Islet precursor cell (in vitro differentiated cells): ENCODE measurements at regions not wholly inside any gene's neighbourhood (a gene's known extent, or its start where the extent isn't known, plus 50 kb on each side); places are given as distances from the start of the nearest gene placed in this dataset.
"Not testable (repeated sequence)": the region's sequence is repeated elsewhere in the genome, so short reads cannot be mapped to it uniquely, and the experiment has no call there.

Source experiments
- DNase-seq: peaks from one replicate; pipeline ENCODE4 v3.0.0-alpha.2; 2018

DNA sequence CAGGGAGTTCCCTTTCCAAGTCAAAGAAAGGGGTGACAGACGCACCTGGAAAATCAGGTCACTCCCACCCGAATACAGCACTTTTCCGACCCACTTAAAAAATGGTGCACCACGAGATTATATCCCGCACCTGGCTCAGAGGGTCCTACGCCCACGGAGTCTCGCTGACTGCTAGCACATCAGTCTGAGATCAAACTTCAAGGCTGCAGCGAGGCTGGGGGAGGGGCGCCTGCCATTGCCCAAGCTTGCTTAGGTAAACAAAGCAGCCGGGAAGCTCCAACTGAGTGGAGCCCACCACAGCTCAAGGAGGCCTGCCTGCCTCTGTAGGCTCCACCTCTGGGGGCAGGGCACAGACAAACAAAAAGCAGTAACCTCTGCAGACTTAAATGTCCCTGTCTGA, 277.8 kb upstream of the ARHGAP42 start:
- DNase-seq = not testable (repeated sequence)

DNA sequence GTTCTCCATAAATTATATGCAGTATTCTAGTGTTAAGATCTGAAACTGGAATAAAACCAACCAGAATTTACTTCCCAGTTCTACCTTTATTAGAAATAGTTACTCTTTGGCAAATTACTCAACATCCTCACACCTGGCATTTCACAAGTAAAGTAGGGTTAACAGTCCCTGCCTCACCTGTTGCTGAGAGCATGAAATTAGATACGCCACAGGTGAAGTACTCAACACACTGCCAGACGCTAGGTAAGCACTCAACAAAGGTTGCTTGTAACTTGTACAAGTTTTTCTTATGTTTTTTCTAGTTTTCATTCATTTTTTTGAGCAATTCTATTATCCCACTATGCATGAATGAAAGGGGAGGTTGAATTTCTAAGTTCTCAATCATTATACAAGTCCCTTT, 267.6 kb upstream of the ARHGAP42 start:
- DNase-seq = no peak

GRCh38 chr11:100434821-100435641, 252.1 kb upstream of the ARHGAP42 start:
- DNase-seq = no peak

- DNase-seq = no peak
Observed at GRCh38 chr11:100438376-100438775, 248.7 kb upstream of the ARHGAP42 start.

DNA sequence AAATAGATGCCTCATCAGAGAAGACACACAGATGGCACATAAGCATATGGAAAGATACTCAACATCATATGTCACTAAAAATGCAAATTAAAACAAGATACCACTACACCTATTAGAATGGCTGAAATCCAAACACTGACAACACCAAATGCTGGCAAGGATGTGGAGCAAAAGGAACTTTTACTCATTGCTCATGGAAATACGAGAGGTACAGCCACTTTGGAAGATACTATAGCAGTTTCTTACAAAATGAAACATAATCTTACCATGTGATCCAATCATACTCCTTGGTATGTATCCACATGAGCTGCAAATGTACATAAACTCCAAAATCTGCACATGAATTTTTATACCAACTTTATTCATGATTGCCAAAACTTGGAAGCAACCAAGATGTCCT, 246.0 kb upstream of the ARHGAP42 start:
- no peak for DNase-seq

GRCh38 chr11:100442017-100442416, 245.1 kb upstream of the ARHGAP42 start:
- no peak for DNase-seq

- no peak for DNase-seq
Observed at GRCh38 chr11:100445231-100445735, 241.8 kb upstream of the ARHGAP42 start.

DNA sequence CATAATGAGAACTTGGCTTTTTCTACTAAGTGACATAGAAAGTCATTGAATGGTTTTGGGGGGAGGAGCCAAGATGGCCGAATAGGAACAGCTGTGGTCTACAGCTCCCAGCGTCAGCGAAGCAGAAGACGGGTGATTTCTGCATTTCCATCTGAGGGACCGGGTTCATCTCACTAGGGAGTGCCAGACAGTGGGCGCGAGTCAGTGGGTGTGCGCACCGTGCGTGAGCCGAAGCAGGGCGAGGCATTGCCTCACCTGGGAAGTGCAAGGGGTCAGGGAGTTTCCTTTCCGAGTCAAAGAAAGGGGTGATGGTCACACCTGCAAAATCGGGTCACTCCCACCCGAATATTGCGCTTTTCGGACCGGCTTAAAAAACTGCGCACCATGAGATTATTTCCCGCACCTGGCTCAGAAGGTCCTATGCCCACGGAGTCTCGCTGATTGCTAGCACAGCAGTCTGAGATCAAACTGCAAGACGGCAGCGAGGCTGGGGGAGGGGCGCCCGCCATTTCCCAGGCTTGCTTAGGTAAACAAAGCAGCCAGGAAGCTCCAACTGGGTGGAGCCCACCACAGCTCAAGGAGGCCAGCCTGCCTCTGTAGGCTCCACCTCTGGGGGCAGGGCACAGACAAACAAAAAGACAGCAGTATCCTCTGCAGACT, 235.2 kb upstream of the ARHGAP42 start:
- DNase-seq = not testable (repeated sequence)

DNA sequence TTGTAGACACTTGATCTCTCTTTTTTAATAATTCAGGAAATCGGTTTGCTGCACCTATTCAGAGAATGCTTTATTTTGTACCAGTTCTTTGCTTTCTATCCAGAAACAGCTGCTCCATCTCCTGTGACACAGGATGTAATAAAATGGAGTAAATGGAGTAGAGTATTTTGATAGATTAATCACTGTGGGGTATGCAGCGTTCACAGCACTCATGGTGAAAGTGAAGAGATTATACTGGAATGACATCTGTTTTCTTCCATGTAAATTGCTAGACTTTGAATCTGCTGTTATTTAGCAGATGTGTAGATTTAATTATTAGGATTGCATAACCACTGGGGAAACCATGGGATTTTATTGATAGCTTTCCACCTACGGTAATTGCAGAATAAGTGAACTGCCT, 227.3 kb upstream of the ARHGAP42 start:
- DNase-seq = no peak

- DNase-seq = no peak
Observed at GRCh38 chr11:100460426-100460825, 226.7 kb upstream of the ARHGAP42 start.

DNA sequence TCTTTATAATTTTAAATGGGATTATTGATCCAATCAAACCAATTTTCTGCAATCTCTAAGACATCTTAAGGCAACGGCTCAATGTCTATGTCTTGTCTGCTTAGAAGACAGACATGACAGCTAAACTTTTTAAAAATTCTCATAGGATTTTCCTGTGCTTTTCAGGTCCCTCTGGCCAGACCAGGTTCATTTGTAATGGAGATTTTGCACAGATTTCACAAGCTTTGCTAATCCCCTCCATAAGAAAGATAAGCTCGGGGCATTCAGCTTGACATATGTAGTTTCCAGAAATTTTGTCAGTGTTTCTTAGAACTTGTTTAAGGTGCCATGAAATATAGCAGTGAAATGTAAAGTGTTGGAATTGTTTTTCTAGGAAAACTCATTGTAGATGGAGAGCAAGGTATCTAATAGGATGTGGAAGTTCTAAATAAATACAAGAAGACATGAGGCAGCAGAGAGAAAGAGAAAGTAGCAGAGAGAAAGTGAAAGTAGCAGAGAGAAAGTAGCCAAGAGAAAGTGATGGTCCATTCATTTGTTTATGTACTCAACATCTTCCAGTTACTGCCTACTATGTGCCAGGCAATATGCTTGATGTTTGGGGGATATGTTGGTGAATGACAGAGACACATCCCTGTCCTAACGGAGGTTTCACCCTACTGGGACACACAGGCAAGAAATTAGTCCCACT, 219.1 kb upstream of the ARHGAP42 start:
- no peak for DNase-seq

DNA sequence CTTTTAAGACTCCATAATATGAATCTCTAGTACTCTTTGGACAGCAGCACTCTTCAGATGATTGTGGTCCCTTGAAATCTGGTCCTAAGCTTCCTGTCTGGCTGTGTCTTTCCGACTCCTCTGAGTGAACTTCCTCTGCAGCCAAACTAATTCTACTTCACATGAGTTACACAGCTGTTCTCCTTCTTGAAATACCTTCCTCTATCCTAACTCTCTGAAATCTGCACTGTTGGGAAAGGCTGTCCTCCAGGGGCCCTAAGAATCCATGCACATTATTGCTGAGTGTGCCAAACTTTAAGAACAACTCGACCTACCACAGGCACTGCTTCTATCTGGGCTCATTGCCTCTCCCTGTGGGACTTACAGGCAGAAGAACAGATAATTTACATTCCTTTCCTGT, 217.3 kb upstream of the ARHGAP42 start:
- no peak for DNase-seq

DNA sequence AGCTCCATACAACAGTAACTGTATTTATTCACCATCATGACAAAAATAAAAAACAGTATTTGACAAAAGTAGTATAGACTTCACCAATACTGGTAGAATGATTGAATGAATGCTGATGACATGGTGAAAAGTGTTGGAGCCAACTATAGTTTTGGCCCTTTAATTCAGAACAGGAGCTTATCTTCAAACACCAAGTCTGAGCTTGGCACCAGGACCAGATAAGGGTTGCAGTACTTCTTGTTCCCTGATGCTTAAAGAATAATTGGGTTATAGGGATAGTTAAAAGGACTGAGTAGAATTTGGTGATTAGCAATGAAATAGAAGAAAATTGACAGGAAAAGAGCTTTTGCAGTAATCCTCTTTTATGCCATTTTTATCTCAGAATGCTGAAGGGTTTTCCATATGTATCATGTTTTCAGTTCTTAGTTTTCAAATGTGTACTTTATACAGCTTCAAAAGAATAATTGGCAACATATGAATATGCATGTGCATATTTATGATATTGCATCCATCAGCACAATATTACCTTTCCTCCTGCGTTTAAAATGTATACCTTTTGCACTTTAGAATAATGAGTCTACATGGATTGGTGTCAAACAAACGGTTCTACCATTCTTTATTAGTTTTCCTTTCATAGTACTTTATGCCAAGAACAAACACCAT, 214.2 kb upstream of the ARHGAP42 start:
- no peak for DNase-seq

GRCh38 chr11:100473390-100473740, 213.7 kb upstream of the ARHGAP42 start:
- no peak for DNase-seq

- DNase-seq = no peak
Observed at GRCh38 chr11:100484948-100485347, 202.1 kb upstream of the ARHGAP42 start.

DNA sequence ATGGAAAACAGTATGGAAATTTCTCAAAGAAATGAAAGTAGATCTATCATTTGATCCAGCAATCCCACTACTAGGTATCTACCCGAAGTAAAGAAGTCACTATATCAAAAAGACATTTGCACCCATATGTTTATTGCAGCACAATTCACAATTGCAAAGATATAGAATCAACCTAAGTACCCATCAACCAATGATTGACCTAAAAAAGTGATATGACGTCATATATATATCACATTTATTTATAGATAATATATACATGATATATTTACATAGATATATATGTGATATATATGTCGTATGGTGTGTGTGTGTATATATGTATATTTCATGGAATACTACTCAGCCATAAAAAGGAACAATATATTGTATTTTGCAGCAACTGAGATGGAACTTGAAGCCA, 188.3 kb upstream of the ARHGAP42 start:
- DNase-seq = no peak

DNA sequence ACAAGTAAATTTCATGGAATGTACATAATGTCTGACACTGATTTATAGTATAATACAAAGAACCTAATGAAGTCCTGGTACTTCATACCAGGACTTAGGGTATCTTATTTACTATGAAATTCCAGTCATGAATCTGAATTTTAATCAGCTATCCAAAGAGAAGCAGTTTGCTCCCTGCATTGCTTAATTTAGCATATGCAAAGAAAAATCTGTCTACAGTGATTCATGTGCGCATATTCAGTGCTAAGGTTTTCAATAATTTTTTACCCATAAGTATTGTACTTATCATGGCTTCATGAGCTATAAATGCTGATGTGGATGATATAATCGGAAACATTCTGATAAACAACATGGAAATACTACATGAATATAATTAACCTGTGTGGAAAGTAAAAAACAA, 185.6 kb upstream of the ARHGAP42 start:
- DNase-seq = no peak

DNA sequence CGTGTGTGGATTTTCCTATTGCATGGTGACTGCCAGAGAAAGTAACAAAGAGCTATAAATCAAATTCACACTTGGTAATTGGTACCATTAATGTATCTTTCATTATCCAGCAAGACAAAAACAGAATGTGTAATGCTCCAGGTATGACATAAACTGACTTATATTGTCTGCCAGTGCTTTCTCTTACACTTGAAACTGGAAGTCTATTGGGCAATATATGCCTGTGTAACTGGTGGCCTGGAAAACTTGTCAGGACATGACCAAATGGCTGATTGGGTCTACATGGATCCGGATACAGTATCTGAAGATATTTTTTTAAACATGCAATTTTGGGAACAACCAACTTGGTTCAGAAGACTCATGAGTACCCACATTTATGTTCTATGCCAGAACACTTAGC, 174.6 kb upstream of the ARHGAP42 start:
- no peak for DNase-seq

DNA sequence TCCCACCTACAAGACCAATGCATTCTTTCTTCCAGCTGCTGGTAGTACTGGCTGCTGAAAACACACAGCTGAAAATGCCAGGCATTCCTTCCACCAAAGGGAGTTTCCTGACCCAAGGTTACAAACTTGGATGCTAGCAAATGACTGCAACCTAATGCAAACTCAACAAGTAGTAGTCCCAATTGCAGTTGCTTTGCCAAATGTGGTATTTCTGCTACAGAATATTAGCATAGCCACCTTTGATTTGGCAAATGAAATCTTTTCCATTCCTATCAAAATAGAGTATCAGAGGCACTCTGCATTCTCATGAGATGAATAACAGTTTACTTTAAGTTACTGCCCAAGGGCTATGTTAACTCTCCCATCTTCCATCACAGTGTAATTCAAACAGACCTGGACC, 172.0 kb upstream of the ARHGAP42 start:
- peak; percentile 66 for DNase-seq

GRCh38 chr11:100525197-100525596, 161.9 kb upstream of the ARHGAP42 start:
- DNase-seq = no peak

DNA sequence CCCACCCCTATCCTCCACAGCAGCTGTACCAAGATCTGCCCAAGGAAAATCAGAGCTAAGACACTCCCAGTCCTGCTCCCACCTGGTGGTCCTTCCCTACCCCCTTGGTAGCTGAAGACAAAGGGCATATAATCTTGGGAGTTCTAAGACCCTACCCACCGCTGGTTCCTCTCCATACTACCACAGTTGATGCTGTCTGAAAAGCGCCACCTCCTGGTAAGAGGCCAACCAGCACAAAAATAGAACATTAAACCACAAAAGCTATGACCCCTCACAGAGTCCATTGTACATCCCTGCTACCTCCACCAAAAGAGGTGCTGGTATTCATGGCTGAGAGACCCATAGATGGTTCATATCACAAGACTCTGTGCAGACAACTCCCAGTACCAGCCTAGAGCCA, 161.5 kb upstream of the ARHGAP42 start:
- peak; percentile 55 for DNase-seq

DNA sequence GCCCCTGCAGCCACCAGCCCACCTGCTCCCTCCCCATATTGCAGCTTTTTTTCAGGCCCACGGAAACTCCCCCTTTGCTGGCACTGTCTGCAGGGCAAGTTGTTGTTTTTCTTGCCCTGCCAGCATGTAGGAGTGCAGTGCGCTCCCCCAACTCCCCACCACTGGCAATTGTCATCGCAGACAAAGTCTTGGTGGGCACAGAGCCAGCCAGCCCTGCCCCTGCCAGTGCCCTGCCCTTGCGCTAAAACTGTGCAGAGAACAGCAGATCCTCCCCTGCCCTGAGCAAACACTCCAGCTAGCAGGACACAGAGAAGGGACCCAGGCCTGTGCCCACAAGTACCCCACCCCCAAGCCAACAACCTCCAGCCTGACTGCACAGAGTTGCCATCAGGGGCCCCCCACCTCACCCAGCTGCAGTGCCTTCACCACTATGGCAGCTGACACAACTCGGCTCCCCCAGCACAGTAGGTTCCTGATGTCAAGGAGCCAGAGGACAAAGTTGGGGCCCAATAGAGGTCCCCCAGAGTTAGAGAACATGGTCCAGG, 158.1 kb upstream of the ARHGAP42 start:
- DNase-seq = no peak

GRCh38 chr11:100531290-100531689, 155.8 kb upstream of the ARHGAP42 start:
- not testable (repeated sequence) for DNase-seq
